HCT116 (cell line): ENCODE measurements at regions not wholly inside any gene's neighbourhood (a gene's known extent, or its start where the extent isn't known, plus 50 kb on each side); places are given as distances from the start of the nearest gene placed in this dataset.

Experiments
- CEBPB ChIP-seq: IDR thresholded peaks from 2 replicates; pipeline ENCODE4 v1.6.1; 2012; ENCODE audit warnings: low read depth
- CTCF ChIP-seq, 3 experiments: fragments of 200-600 bp in 1 of 3; sonication (generic) in 1 of 3; IDR thresholded peaks in 2 of 3; conservative IDR thresholded peaks in 1 of 3; 2 replicates each; pipeline ENCODE4 v1.5.1; 2012 to 2017; ENCODE audit warnings: low read depth in 2 of 3, low read length in 2 of 3, antibody characterized with exemption in 1 of 3, borderline replicate concordance in 1 of 3, control low read depth in 1 of 3, mild to moderate bottlenecking in 1 of 3, mixed read lengths in 1 of 3, mixed run types in 1 of 3, moderate library complexity in 1 of 3; ENCODE audit not compliant: insufficient read depth in 1 of 3

GRCh38 chr19:30760014-30760413, 387.8 kb downstream of the ZNF536 start:
- no peak for TF ChIP-seq CTCF (IDR thresholded peaks at IDR 0.05 in 2 of 3, conservative IDR thresholded peaks at IDR 0.05 in 1 of 3; ENCODE audit: borderline replicate concordance in 1 of 3, insufficient read depth in 1 of 3, low read depth in 2 of 3, low read length in 2 of 3)
- no peak for TF ChIP-seq CEBPB
